Suppressor macrophage (primary cell): ENCODE measurements at regions not wholly inside any gene's neighbourhood (a gene's known extent, or its start where the extent isn't known, plus 50 kb on each side); places are given as distances from the start of the nearest gene placed in this dataset.

Experiments used
- DNase-seq, 4 experiments: peaks; one replicate each; pipeline ENCODE4 v3.0.0-alpha.2; 2020 to 2022

GRCh38 chr2:240209493-240209892, 69.0 kb upstream of the OTOS start:
- no peak for DNase-seq

DNA sequence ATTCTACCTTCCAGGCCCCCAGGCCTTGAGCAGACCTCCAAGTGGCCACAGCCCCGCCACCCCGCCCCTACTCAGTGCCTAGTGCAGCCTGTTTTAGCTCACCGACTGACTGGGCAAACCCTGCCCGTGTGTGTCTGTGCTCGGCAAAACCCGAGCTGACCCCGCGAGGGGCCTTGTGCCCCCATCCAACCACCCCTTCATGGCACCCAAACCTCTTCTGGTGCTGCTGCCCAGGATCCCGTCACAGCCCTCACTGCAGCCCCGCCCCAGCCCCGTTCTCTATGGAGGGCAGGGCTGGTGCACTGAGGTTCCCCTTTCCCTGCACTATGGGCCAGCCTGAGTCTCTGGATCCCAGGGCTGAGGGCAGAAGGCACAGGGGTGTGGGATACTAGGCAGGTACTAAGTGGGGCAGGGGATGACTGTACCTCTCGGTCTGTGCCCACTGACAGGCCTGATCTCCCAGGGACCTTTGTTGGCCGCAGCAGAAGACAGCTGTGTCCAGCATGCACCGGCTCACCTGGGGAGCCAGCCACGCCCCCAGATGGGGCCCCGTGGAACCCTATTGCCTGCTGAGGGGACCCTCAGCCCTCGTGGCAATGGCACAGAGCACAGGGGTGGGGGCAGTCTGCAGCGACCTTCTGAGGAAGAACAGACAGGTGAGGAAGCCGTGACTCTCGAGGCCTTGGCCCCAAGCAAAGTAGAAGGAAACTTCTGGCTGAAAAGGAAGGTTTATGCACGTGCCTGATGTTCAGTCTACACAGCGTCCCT, 69.9 kb upstream of the OTOS start:
- DNase-seq, result no peak

DNA sequence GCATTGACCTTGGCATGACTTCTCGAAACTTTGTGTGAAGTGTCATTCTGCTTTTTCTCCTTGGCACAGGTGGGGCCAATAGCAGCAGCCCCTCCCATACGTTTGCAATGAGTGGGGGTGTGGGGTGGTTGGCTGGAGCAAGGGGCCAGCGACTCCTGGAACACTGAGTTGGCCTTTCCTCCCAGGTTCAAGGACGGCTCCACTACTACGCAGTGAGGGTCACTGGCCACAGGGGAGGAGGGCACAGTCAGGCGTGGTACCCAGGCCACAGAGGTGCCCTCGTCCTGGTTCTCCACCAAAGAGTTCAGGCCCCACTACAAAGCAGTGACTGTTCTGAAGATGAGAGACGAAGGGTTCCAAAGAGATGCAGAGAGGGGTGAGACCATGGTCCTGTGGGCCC, 70.6 kb upstream of the OTOS start:
- DNase-seq, result no peak

- DNase-seq, result no peak
These were observed 71.4 kb upstream of the OTOS start for GRCh38 chr2:240211598-240212424.

DNA sequence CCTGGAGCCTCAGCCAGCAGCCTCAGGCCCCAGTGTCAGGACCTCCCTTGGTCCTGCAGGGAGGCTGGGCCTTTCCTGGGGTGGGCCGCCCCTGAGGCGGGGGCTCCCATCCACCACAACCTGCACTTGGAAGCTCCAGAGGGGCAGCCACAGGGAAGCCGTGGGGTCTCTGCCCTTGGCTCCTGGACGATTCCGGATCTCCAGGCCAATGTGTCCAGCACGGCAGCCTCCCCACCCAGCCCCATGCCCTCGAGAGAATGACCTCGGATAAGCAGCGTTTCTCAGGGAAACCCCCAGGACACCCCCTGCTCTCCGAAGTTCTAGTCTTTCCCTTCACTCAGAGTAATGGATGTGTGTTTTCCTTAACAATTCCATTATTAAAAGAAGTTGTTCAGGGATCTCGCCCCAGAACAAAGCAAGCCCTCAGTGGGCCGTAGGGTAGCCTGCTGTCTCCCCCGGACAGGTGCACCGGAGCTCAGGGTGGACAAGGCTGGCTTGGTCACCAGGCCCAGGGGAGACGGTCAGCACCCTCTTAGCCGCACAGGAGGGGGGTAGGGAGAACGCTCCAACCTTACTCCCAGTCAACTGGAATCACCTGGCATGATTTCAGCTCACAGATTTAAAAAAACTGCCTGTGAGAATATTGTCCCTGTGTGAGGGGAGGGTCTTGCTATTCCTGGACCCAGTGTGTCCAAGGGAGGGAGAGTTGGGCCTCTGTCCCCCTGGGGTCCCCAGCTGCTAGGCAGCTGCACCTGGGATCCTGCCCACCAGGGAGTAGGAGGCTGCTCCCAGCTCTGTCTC, 72.2 kb upstream of the OTOS start:
- no peak for DNase-seq

- DNase-seq, result no peak
These were observed 72.7 kb upstream of the OTOS start for GRCh38 chr2:240213226-240213475.

DNA sequence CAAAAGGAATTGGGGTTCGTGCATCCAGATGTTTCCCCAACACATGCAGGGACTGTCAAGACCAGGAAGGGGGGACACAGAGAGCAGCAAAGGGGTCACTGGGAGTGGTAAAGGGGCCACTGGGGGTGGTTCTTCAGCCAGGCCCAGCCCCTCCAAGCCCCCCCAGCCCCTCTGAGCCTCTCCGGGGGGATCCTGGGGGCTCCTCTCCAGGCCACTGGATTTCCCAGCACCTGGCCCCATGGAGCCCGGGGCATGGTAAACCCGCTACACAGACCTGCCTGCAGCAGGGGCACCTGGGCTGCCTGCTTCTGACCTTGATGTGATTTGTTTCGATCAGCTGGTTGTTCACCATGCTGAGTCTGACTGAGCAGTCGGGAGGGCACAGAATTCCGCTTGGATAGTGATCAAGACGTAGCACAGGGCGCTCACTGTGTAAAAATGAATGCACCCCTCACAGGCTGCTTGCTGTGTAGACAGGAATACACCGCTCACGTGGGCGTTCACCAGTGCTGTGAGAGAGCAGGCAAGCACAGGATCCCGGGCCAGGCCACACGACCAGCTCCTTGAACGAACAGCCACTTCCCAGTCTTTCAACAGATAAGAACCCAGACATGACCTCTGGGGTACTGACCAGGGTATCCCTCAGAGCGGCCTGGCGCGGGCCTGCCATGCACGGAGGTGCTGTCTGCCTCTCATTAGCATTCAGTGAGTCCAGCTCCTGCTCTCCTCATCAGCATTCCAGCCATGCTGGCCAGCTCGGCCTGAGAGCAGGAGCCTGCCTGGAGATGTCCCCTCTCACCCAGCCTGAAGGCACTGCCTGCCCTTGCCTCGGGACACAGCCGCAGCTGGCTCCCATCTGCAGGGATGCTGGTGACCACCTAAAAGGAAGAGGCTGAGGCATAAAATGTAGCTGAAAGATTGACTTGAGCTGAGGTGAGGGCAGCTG, 73.3 kb upstream of the OTOS start:
- DNase-seq, result no peak

DNA sequence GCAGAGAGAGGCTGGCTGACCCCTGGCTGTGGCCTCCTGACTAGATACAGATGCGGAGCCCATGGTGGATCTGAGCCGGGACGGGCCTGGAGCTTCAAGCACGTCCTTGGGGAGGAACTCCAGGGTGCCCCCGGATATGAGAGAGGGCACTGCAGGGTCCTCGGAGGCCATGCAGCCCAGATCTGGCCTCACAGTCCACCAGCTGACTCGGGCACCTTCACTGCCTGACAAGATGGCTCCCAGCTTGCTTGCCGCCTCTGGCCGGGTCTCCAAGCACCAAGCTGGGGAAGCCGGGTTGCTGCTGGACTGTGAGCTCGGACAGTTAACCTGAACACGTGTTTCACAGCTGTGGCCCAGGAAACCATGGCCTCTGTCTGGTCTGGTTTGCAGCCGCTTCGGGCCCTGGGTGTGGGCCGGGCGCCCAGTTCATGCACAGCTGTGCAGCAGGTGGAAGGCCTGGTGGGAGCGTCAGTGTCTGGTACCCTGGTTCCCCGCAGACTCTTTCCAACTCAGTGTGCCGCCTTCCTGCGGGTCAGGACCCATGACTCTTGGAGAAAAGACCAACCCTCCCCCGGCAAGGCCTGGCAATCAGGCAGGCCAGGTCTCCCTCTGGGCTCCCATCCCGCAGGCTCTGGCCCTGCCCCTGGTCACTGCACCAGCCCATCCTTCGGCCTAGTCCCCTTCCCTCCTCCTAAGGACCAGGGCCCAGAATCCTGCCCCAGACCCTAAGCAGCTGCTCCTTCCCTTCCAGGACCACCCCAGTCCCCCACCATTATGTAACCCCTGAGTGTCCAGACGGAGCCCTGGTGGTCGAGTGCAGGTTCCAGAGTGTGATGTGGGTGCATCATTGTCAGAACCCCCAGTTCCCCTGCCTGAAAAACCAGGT, 74.6 kb upstream of the OTOS start:
- no peak for DNase-seq

GRCh38 chr2:240215676-240216051, 75.2 kb upstream of the OTOS start:
- no peak for DNase-seq

GRCh38 chr2:240216167-240216566, 75.7 kb upstream of the OTOS start:
- DNase-seq, result no peak

- DNase-seq, result no peak
These were observed 77.2 kb upstream of the OTOS start for GRCh38 chr2:240217431-240218301.

DNA sequence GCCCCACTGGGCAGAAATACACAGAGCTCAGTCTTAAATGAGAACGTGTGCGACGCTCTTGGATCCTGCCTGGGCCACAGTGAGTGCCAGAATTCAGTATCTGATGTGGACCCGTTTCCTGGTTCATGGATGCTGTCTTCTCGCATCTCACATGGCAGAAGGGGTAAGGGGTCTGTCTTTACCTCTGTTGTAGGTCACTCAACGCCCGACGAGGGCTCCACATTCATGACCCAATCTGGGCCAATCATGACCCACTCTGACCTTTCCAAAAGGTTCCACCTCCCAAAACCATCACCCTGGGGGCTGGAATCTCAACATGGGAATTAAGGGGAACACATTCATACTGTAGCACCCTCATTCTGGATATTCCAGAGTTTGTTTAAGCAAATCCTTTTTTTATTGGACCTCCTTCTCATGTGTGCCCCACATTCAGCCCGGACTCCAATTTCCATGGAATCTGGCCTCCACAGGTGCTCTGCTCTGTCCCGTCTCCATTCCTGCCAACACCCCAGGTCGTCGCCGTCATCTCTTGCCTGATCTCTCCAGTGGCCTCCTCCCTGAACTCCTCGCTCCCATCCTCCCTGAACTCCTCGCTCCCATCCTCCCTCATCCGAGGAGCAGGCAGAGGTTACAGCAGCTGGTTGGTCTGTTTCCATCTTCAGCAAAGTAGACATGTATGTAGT, 78.9 kb upstream of the OTOS start:
- no peak for DNase-seq

DNA sequence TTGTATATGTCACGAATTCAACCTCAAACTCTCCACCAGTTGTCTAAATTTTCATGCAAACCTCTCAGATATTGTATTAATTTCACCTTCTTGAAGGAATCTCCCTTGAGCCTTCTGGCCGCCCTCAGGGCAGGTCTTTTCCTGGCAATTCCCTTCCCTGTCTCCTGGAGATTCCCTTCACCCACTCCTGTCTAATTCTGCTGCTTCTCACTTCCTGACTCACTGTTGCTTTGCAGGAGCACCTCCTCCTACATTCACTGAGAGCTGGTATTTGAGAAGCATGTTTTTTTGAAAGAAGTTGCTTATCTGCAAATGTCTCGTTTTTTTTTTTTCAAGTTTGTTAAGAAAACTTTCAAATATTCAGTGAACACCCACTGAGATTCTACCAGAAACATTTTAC, 79.9 kb upstream of the OTOS start:
- no peak for DNase-seq

GRCh38 chr2:240223631-240224030, 83.2 kb upstream of the OTOS start:
- DNase-seq, result no peak

DNA sequence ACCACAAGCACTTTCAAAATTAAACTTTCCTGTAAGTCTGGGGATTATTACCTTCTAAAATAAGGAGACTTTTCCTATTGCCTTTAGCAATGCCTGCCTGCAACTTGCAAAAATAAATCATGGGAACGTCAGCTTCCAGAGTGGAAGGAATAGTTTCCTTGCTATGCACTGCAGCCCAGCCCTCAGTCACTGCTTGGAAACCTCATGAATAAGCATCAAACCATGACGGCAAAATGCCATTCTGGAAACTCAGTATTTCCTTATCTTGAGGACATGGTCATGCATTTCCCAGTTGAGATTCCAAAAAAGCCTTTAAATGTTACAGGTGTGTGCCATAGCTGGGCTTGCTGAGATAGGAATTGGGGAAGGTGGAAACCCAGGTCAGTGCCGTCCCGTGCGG, 84.2 kb upstream of the OTOS start:
- DNase-seq, result no peak

- DNase-seq, result no peak
These were observed 84.7 kb upstream of the OTOS start for GRCh38 chr2:240225131-240225530.

- no peak for DNase-seq
These were observed 85.4 kb upstream of the OTOS start for GRCh38 chr2:240225660-240226475.

DNA sequence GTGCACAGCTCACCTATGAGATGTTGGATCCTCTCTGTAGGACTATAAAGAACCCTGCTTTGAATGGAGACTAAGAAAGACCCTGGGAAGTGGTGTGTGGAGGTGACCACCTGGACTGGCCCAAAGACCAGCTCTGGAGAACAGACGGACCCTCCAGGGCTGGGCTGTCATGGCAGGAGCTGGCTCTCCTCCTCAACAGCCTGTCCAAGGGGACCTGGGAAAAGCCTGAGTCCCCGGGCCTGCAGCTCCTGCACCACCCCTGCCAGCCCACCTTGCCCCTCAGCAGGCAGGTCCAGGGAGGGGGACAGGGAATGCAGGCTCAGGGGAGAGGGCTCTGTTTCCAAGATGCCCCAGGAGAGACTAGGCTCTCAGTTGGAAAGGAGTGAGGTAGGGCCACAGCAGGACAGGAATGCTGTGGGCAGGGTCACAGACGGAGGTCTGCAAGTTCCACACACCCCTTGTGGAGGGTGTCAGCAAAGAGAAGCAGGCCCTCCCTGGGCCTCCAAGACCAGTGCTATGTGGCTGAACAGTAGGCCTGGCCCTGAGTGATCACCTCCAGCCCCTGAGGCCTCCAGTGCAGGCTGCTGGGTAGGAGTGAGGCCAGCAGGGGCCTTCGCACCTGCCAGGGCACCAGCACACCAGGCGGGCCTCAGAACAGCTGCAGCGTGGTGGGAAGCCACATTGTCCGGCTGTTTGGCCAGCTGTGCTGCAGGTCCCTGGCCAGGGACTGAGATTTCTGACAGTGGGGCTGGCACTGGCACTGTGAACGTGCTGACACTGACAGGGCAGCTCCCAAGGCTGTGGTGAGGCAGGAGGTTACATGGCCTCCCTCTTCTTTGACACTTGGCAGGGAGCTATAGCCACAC, 86.4 kb upstream of the OTOS start:
- no peak for DNase-seq
